GM12878 (cell line): ENCODE measurements at regions not wholly inside any gene's neighbourhood (a gene's known extent, or its start where the extent isn't known, plus 50 kb on each side); places are given as distances from the start of the nearest gene placed in this dataset.

ENCODE experiments used
- EGR1 ChIP-seq, 2 experiments: IDR thresholded peaks; 1 replicate in 1 of 2; 2 replicates in 1 of 2; pipeline ENCODE4 v1.6.1; 2011 to 2012; ENCODE audit warnings: low read depth in 2 of 2, low read length in 2 of 2, borderline replicate concordance in 1 of 2, mild to moderate bottlenecking in 1 of 2, moderate library complexity in 1 of 2
- EZH2 ChIP-seq: IDR thresholded peaks from 2 replicates; pipeline ENCODE4 v1.6.1; 2012; ENCODE audit warnings: low read depth, mild to moderate bottlenecking, control low read depth, inconsistent platforms, low read length, borderline replicate concordance; ENCODE audit not compliant: control insufficient read depth
- HDGF ChIP-seq: fragments of 450-650 bp; IDR thresholded peaks from 2 replicates; pipeline ENCODE4 v1.6.1; 2016; ENCODE audit warnings: antibody characterized with exemption
- LARP7 ChIP-seq: fragments of 450-650 bp; IDR thresholded peaks from 2 replicates; pipeline ENCODE4 v1.6.1; 2017; ENCODE audit warnings: mild to moderate bottlenecking
- POLR2AphosphoS2 ChIP-seq: IDR thresholded peaks from 2 replicates; pipeline ENCODE4 v1.6.1; 2011; ENCODE audit warnings: low read depth, mild to moderate bottlenecking, low read length, improper control_type of control experiment, moderate library complexity
- POLR2AphosphoS5 ChIP-seq: IDR thresholded peaks from 2 replicates; pipeline ENCODE4 v1.6.1; 2011; ENCODE audit warnings: mild to moderate bottlenecking, low read length, inconsistent platforms
- SREBF2 ChIP-seq: IDR thresholded peaks from 2 replicates; pipeline ENCODE4 v1.6.1; 2012; ENCODE audit warnings: mild to moderate bottlenecking, low read length
- TCF7 ChIP-seq: IDR thresholded peaks from 2 replicates; pipeline ENCODE4 v1.6.1; 2014; ENCODE audit warnings: antibody characterized with exemption, borderline replicate concordance
- YBX1 ChIP-seq: fragments of 450-650 bp; IDR thresholded peaks from 2 replicates; pipeline ENCODE4 v1.6.1; 2016; ENCODE audit warnings: antibody characterized with exemption
- TF ChIP-seq, protein P1 (sequence below): IDR thresholded peaks from 2 replicates; pipeline ENCODE4 v1.6.1; 2011; ENCODE audit warnings: low read depth, low read length, improper control_type of control experiment, borderline replicate concordance

GRCh38 chr20:50434321-50434652 lies 75.9 kb upstream of the PTPN1 start:
- TF ChIP-seq POLR2AphosphoS5 (no peak), EZH2 (no peak), POLR2AphosphoS2 (no peak), LARP7 (no peak), YBX1 (no peak), HDGF (no peak), TCF7 (no peak), EGR1 (IDR thresholded peaks at IDR 0.05; ENCODE audit: borderline replicate concordance in 1 of 2, low read depth in 2 of 2, low read length in 2 of 2) (no peak), SREBF2 (no peak)
- TF ChIP-seq, protein P1, sequence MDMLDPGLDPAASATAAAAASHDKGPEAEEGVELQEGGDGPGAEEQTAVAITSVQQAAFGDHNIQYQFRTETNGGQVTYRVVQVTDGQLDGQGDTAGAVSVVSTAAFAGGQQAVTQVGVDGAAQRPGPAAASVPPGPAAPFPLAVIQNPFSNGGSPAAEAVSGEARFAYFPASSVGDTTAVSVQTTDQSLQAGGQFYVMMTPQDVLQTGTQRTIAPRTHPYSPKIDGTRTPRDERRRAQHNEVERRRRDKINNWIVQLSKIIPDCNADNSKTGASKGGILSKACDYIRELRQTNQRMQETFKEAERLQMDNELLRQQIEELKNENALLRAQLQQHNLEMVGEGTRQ = no peak
